Transverse colon (tissue), 4 donors: ENCODE measurements at regions not wholly inside any gene's neighbourhood (a gene's known extent, or its start where the extent isn't known, plus 50 kb on each side); places are given as distances from the start of the nearest gene placed in this dataset.

Source experiments
- CTCF ChIP-seq, 5 experiments: fragments of 200-600 bp in 3 of 5; fragments of 450-650 bp in 2 of 5; sonication (generic) in 3 of 5; IDR thresholded peaks; 1 replicate in 2 of 5; 2 replicates in 3 of 5; pipeline ENCODE4 v1.5.1; 2016 to 2017; ENCODE audit warnings: antibody characterized with exemption in 5 of 5, inconsistent platforms in 3 of 5, mild to moderate bottlenecking in 2 of 5, moderate library complexity in 1 of 5
- POLR2A ChIP-seq: fragments of 450-650 bp; IDR thresholded peaks from one replicate; pipeline ENCODE4 v1.6.1; 2016; ENCODE audit warnings: antibody characterized with exemption, mild to moderate bottlenecking, moderate library complexity
- POLR2AphosphoS5 ChIP-seq, 3 donors: sonication (generic); formaldehyde crosslinking; IDR thresholded peaks; one replicate each; pipeline ENCODE4 v1.6.1; 2016; ENCODE audit warnings: antibody characterized with exemption in 3 of 3

GRCh38 chr14:86450085-86450484 lies 920.1 kb downstream of the FLRT2 start:
- TF ChIP-seq CTCF (IDR thresholded peaks at IDR 0.05) (no peak), POLR2A (no peak), POLR2AphosphoS5 (IDR thresholded peaks at IDR 0.05) (no peak)
